Adrenal gland (tissue), 5 donors: ENCODE measurements at regions not wholly inside any gene's neighbourhood (a gene's known extent, or its start where the extent isn't known, plus 50 kb on each side); places are given as distances from the start of the nearest gene placed in this dataset.

Experiments
- POLR2A ChIP-seq, 2 donors: fragments of 450-650 bp; IDR thresholded peaks; one replicate each; pipeline ENCODE4 v1.6.1; 2017; ENCODE audit warnings: antibody characterized with exemption in 2 of 2, mild to moderate bottlenecking in 2 of 2, moderate library complexity in 1 of 2
- TF ChIP-seq, protein P1 (sequence below), 6 experiments: fragments of 450-650 bp in 4 of 6; fragments of 200-600 bp in 2 of 6; sonication (generic) in 1 of 6; IDR thresholded peaks; 1 replicate in 5 of 6; 2 replicates in 1 of 6; pipeline versions ENCODE4 v1.5.1 to v1.8.0; 2016 to 2021; ENCODE audit warnings: antibody characterized with exemption in 6 of 6, mild to moderate bottlenecking in 2 of 6, moderate library complexity in 1 of 6
- donor health status: DM: no; HTN: no; CAD: no.

DNA sequence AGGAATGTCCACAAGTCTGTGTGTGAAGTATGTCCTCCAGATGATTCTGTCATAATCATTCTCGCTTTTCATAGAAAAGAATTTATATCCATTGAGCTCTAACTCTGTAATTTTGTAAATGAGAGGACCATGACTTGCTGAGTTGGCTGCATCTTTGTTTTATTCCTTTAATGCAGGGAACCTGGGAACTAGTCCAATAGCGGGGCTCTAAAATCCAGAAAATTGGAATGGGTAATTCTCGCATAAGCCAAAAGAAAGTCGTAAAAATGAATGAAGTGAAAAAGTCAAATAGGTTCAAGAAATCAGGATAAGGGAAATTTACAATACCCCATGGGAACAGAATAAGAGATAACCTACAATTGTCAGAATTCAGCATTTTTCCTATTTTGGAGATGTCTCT is 232.5 kb downstream of the RAB38 start:
- TF ChIP-seq, protein P1, sequence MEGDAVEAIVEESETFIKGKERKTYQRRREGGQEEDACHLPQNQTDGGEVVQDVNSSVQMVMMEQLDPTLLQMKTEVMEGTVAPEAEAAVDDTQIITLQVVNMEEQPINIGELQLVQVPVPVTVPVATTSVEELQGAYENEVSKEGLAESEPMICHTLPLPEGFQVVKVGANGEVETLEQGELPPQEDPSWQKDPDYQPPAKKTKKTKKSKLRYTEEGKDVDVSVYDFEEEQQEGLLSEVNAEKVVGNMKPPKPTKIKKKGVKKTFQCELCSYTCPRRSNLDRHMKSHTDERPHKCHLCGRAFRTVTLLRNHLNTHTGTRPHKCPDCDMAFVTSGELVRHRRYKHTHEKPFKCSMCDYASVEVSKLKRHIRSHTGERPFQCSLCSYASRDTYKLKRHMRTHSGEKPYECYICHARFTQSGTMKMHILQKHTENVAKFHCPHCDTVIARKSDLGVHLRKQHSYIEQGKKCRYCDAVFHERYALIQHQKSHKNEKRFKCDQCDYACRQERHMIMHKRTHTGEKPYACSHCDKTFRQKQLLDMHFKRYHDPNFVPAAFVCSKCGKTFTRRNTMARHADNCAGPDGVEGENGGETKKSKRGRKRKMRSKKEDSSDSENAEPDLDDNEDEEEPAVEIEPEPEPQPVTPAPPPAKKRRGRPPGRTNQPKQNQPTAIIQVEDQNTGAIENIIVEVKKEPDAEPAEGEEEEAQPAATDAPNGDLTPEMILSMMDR (IDR thresholded peaks at IDR 0.05), result no peak
- no peak for TF ChIP-seq POLR2A (IDR thresholded peaks at IDR 0.05)
